ENCODE measurements at regions not wholly inside any gene's neighbourhood (a gene's known extent, or its start where the extent isn't known, plus 50 kb on each side); places are given as distances from the start of the nearest gene placed in this dataset.
"Not testable (repeated sequence)": the region's sequence is repeated elsewhere in the genome, so short reads cannot be mapped to it uniquely, and the experiment has no call there.

DNA sequence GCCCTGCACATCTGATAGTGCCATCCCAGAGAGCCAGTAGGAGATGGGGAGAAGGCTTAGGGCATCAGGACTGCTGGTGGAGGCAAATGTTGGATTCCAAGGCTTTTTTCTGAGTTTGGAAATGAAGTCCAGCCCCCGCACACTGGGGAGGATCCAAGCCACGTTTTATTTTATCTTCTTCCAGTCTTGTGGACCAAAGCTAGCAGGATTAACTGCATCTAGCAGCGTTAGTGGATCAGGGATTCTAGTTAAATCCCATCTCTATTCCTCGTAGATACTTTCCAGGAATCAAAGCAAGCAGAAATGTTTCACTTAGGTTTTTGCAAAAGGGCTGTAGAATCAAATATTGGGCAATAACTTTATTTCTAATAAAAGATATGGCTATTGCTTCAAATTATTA lies 114.7 kb upstream of the OR13F1 start:
- Histone ChIP-seq H4K91ac (ENCODE audit: low read depth, low read length) (no peak overlapping the region), H3K9ac (ENCODE audit: low read length) (no peak overlapping the region), H4K8ac (ENCODE audit: low read depth, low read length) (no peak overlapping the region), H2AK5ac (ENCODE audit: low read length) (no peak overlapping the region), H3K79me2 (ENCODE audit: control insufficient read depth, insufficient read depth, low read length, poor library complexity) (no peaks in the 10 kb centered on the region), H3K27me3 (ENCODE audit: insufficient read depth, low read length) (no peaks in the 10 kb centered on the region), H3K9me3 (ENCODE audit: insufficient read depth, low read depth, low read length) (no peaks in the 10 kb centered on the region), H3K36me3 (ENCODE audit: control insufficient read depth in 1 of 2, insufficient read depth in 2 of 2, low read length in 2 of 2) (no peaks in the 10 kb centered on the region), H2AFZ (ENCODE audit: insufficient read depth, low read length, poor library complexity) (no peak overlapping the region), H3K23ac (ENCODE audit: low read length) (no peak overlapping the region), H3K14ac (ENCODE audit: low read length) (no peak overlapping the region), H3K18ac (ENCODE audit: low read length) (no peak overlapping the region), H3K4me2 (ENCODE audit: low read length) (no peak overlapping the region), H2BK120ac (ENCODE audit: insufficient read depth, low read length, poor library complexity) (no peak overlapping the region), H2BK12ac (ENCODE audit: low read length) (no peak overlapping the region), H3K27ac (ENCODE audit: low read depth, low read length) (no peak overlapping the region), H3K4me3 (ENCODE audit: low read depth, low read length) (no peak overlapping the region), H3K4ac (ENCODE audit: low read depth, low read length) (no peak overlapping the region), H2BK5ac (ENCODE audit: low read depth, low read length, poor library complexity) (no peak overlapping the region), H3K4me1 (ENCODE audit: control insufficient read depth in 1 of 2, insufficient read depth in 2 of 2, low read length in 2 of 2) (no peaks in the 10 kb centered on the region), H3K79me1 (ENCODE audit: low read length) (no peaks in the 10 kb centered on the region), H4K12ac (ENCODE audit: low read depth, low read length) (no peak overlapping the region)
- no peak for DNase-seq
- WGBS (ENCODE audit: extremely low coverage, insufficient coverage, insufficient read length) = no CpG with 5 or more reads among the region's 4 CpGs

DNA sequence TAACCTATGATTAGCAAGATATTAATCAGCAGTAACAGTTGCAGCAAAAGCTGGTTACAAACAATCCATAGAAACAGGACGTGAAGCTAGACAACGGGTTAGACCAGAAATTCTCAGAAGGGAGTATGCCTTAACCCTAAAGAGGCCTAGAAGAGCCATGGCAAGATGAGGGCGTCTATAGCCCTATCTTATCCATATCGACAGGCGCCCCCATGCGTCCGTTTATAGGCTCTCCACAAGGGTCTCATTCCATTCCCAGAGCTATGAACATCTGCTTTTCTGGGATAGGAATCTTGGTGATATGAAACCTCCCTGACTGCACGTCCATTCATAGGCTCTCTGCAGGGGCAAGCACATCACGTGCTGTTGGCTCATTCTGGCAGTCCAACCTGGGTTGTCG lies 109.2 kb upstream of the OR13F1 start:
- not testable (repeated sequence) for H3K27me3 ChIP-seq (ENCODE audit: insufficient read depth, low read length); H2AK5ac ChIP-seq (ENCODE audit: low read length); H3K14ac ChIP-seq (ENCODE audit: low read length); H3K36me3 ChIP-seq (ENCODE audit: control insufficient read depth in 1 of 2, insufficient read depth in 2 of 2, low read length in 2 of 2); H2AFZ ChIP-seq (ENCODE audit: insufficient read depth, low read length, poor library complexity); H2BK120ac ChIP-seq (ENCODE audit: insufficient read depth, low read length, poor library complexity); H4K8ac ChIP-seq (ENCODE audit: low read depth, low read length); H3K4me1 ChIP-seq (ENCODE audit: control insufficient read depth in 1 of 2, insufficient read depth in 2 of 2, low read length in 2 of 2); H3K4ac ChIP-seq (ENCODE audit: low read depth, low read length); H3K4me2 ChIP-seq (ENCODE audit: low read length); H3K27ac ChIP-seq (ENCODE audit: low read depth, low read length); H4K91ac ChIP-seq (ENCODE audit: low read depth, low read length); H4K12ac ChIP-seq (ENCODE audit: low read depth, low read length); H2BK5ac ChIP-seq (ENCODE audit: low read depth, low read length, poor library complexity); H3K79me1 ChIP-seq (ENCODE audit: low read length); H3K9me3 ChIP-seq (ENCODE audit: insufficient read depth, low read depth, low read length); H3K18ac ChIP-seq (ENCODE audit: low read length); H3K4me3 ChIP-seq (ENCODE audit: low read depth, low read length); H3K79me2 ChIP-seq (ENCODE audit: control insufficient read depth, insufficient read depth, low read length, poor library complexity); DNase-seq; H3K23ac ChIP-seq (ENCODE audit: low read length); H3K9ac ChIP-seq (ENCODE audit: low read length); H2BK12ac ChIP-seq (ENCODE audit: low read length)
- WGBS (ENCODE audit: extremely low coverage, insufficient coverage, insufficient read length) = no CpG with 5 or more reads among the region's 10 CpGs

DNA sequence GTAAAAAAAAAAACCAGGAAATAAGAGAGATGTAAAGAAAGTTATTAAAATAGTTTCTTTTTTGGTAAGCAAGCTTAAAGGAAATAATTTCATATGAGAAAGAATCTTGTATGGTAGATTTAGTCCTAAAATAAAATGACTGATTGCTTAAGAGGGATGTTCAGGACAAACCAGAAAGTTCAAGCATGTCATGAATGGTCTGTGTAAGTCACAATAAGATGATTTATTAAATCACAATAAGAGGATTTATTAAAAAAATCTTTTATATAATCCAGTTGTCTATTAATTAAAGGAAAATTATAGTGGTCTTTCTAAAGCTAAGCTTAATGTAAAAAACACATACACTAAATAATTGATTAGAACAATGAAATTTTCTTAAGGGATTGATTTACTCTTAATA lies 91.8 kb upstream of the OR13F1 start:
- Histone ChIP-seq H3K14ac (ENCODE audit: low read length) (no peak overlapping the region), H3K4me1 (ENCODE audit: control insufficient read depth in 1 of 2, insufficient read depth in 2 of 2, low read length in 2 of 2) (no peaks in the 10 kb centered on the region), H3K79me1 (ENCODE audit: low read length) (no peaks in the 10 kb centered on the region), H3K23ac (ENCODE audit: low read length) (no peak overlapping the region), H3K18ac (ENCODE audit: low read length) (no peak overlapping the region), H3K4me2 (ENCODE audit: low read length) (no peak overlapping the region), H4K8ac (ENCODE audit: low read depth, low read length) (no peak overlapping the region), H3K4me3 (ENCODE audit: low read depth, low read length) (no peak overlapping the region), H4K91ac (ENCODE audit: low read depth, low read length) (no peak overlapping the region), H2AK5ac (ENCODE audit: low read length) (no peak overlapping the region), H3K27ac (ENCODE audit: low read depth, low read length) (no peak overlapping the region), H4K12ac (ENCODE audit: low read depth, low read length) (no peak overlapping the region), H2BK5ac (ENCODE audit: low read depth, low read length, poor library complexity) (no peak overlapping the region), H2AFZ (ENCODE audit: insufficient read depth, low read length, poor library complexity) (no peak overlapping the region), H3K27me3 (ENCODE audit: insufficient read depth, low read length) (no peaks in the 10 kb centered on the region), H2BK120ac (ENCODE audit: insufficient read depth, low read length, poor library complexity) (no peak overlapping the region), H2BK12ac (ENCODE audit: low read length) (no peak overlapping the region), H3K9ac (ENCODE audit: low read length) (no peak overlapping the region), H3K9me3 (ENCODE audit: insufficient read depth, low read depth, low read length) (peaks cover 2% of the 10 kb centered on the region), H3K4ac (ENCODE audit: low read depth, low read length) (no peak overlapping the region), H3K36me3 (ENCODE audit: control insufficient read depth in 1 of 2, insufficient read depth in 2 of 2, low read length in 2 of 2) (no peaks in the 10 kb centered on the region), H3K79me2 (ENCODE audit: control insufficient read depth, insufficient read depth, low read length, poor library complexity) (no peaks in the 10 kb centered on the region)
- DNase-seq = no peak

DNA sequence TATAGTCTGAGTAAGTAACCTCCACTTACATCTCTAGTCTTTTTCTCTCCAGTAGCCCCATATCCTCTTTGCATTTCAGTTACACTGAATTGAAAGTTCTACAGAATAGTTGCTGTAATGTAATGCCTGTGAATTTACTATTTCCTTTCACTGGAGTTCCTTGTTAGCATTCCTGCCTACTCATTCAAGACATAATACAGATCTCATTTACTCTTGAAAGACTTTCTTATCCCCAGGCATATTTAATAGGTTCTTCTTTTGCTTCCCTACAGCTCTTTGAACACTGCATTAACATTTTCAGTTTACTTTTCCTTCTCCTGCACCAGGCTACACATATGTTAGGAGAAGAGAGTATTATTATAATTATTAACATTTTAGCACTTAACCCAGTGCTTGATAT lies 87.6 kb upstream of the OR13F1 start:
- Histone ChIP-seq H4K8ac (ENCODE audit: low read depth, low read length) (no peak overlapping the region), H3K27me3 (ENCODE audit: insufficient read depth, low read length) (no peaks in the 10 kb centered on the region), H3K9me3 (ENCODE audit: insufficient read depth, low read depth, low read length) (no peaks in the 10 kb centered on the region), H3K4me1 (ENCODE audit: control insufficient read depth in 1 of 2, insufficient read depth in 2 of 2, low read length in 2 of 2) (no peaks in the 10 kb centered on the region), H3K4ac (ENCODE audit: low read depth, low read length) (no peak overlapping the region), H4K91ac (ENCODE audit: low read depth, low read length) (no peak overlapping the region), H3K23ac (ENCODE audit: low read length) (no peak overlapping the region), H3K4me2 (ENCODE audit: low read length) (no peak overlapping the region), H3K9ac (ENCODE audit: low read length) (no peak overlapping the region), H2BK5ac (ENCODE audit: low read depth, low read length, poor library complexity) (no peak overlapping the region), H2AK5ac (ENCODE audit: low read length) (no peak overlapping the region), H3K79me2 (ENCODE audit: control insufficient read depth, insufficient read depth, low read length, poor library complexity) (no peaks in the 10 kb centered on the region), H3K79me1 (ENCODE audit: low read length) (no peaks in the 10 kb centered on the region), H3K4me3 (ENCODE audit: low read depth, low read length) (no peak overlapping the region), H2BK120ac (ENCODE audit: insufficient read depth, low read length, poor library complexity) (no peak overlapping the region), H4K12ac (ENCODE audit: low read depth, low read length) (no peak overlapping the region), H3K27ac (ENCODE audit: low read depth, low read length) (no peak overlapping the region), H2AFZ (ENCODE audit: insufficient read depth, low read length, poor library complexity) (no peak overlapping the region), H3K14ac (ENCODE audit: low read length) (no peak overlapping the region), H3K36me3 (ENCODE audit: control insufficient read depth in 1 of 2, insufficient read depth in 2 of 2, low read length in 2 of 2) (no peaks in the 10 kb centered on the region), H2BK12ac (ENCODE audit: low read length) (no peak overlapping the region), H3K18ac (ENCODE audit: low read length) (no peak overlapping the region)
- no peak for DNase-seq

GRCh38 chr9:104417296-104417695 lies 86.8 kb upstream of the OR13F1 start:
- H3K9me3 ChIP-seq (ENCODE audit: insufficient read depth, low read depth, low read length) = no peaks in the 10 kb centered on the region
- no peaks in the 10 kb centered on the region for H3K36me3 ChIP-seq (ENCODE audit: control insufficient read depth in 1 of 2, insufficient read depth in 2 of 2, low read length in 2 of 2)
- H3K23ac ChIP-seq (ENCODE audit: low read length) = no peak overlapping the region
- H3K27me3 ChIP-seq (ENCODE audit: insufficient read depth, low read length) = no peaks in the 10 kb centered on the region
- H3K4ac ChIP-seq (ENCODE audit: low read depth, low read length) = no peak overlapping the region
- no peak overlapping the region for H3K9ac ChIP-seq (ENCODE audit: low read length)
- H3K18ac ChIP-seq (ENCODE audit: low read length) = no peak overlapping the region
- no peak overlapping the region for H4K12ac ChIP-seq (ENCODE audit: low read depth, low read length)
- peak in 1 of 2 donors; percentile 1 for DNase-seq
- H3K79me1 ChIP-seq (ENCODE audit: low read length) = no peaks in the 10 kb centered on the region
- H3K4me3 ChIP-seq (ENCODE audit: low read depth, low read length) = no peak overlapping the region
- no peak overlapping the region for H4K91ac ChIP-seq (ENCODE audit: low read depth, low read length)
- H3K79me2 ChIP-seq (ENCODE audit: control insufficient read depth, insufficient read depth, low read length, poor library complexity) = no peaks in the 10 kb centered on the region
- no peak overlapping the region for H2AFZ ChIP-seq (ENCODE audit: insufficient read depth, low read length, poor library complexity)
- no CpG with 5 or more reads among the region's 1 CpG for WGBS (ENCODE audit: extremely low coverage, insufficient coverage, insufficient read length)
- no peak overlapping the region for H2BK12ac ChIP-seq (ENCODE audit: low read length)
- H3K27ac ChIP-seq (ENCODE audit: low read depth, low read length) = no peak overlapping the region
- no peak overlapping the region for H2AK5ac ChIP-seq (ENCODE audit: low read length)
- no peak overlapping the region for H4K8ac ChIP-seq (ENCODE audit: low read depth, low read length)
- no peaks in the 10 kb centered on the region for H3K4me1 ChIP-seq (ENCODE audit: control insufficient read depth in 1 of 2, insufficient read depth in 2 of 2, low read length in 2 of 2)
- H2BK5ac ChIP-seq (ENCODE audit: low read depth, low read length, poor library complexity) = no peak overlapping the region
- no peak overlapping the region for H2BK120ac ChIP-seq (ENCODE audit: insufficient read depth, low read length, poor library complexity)
- no peak overlapping the region for H3K14ac ChIP-seq (ENCODE audit: low read length)
- H3K4me2 ChIP-seq (ENCODE audit: low read length) = no peak overlapping the region

Data from trophoblast cell (in vitro differentiated cells and primary cell).